Lower lobe of right lung (tissue), 2 donors: ENCODE measurements at regions not wholly inside any gene's neighbourhood (a gene's known extent, or its start where the extent isn't known, plus 50 kb on each side); places are given as distances from the start of the nearest gene placed in this dataset.
A peak's percentile ranks its signal among the peaks of the same experiment; 100 is the strongest.

Experiments used
- ATAC-seq, 2 donors: fragments of 200-7000 bp; cut with Tn5 transposase; one replicate each; pipeline ENCODE4 v1.9.1; 2020 to 2022; ENCODE audit warnings: mild to moderate bottlenecking in 2 of 2, moderate library complexity in 2 of 2
- DNase-seq: peaks from one replicate; pipeline ENCODE4 v3.0.0-alpha.2; 2020
- H3K27ac ChIP-seq: fragments of 200-600 bp; one replicate; pipeline ENCODE4 v1.8.0; 2022
- H3K27me3 ChIP-seq: fragments of 200-600 bp; one replicate; pipeline ENCODE4 v1.8.0; 2022; ENCODE audit warnings: low read depth
- H3K36me3 ChIP-seq: fragments of 200-600 bp; one replicate; pipeline ENCODE4 v1.8.0; 2022; ENCODE audit warnings: mild to moderate bottlenecking
- H3K4me1 ChIP-seq: fragments of 200-600 bp; one replicate; pipeline ENCODE4 v1.8.0; 2022
- H3K4me3 ChIP-seq: fragments of 200-600 bp; one replicate; pipeline ENCODE4 v1.8.0; 2022; ENCODE audit warnings: mild to moderate bottlenecking
- H3K9me3 ChIP-seq: fragments of 200-600 bp; one replicate; pipeline ENCODE4 v1.8.0; 2022
- CTCF ChIP-seq: fragments of 200-600 bp; IDR thresholded peaks from one replicate; pipeline ENCODE4 v1.8.0; 2022; ENCODE audit warnings: antibody characterized with exemption, mild to moderate bottlenecking
- intact Hi-C: fragments of 100-400 bp; cut with DNase I; formaldehyde crosslinking; loops from one replicate; pipeline ENCODE4 v1.11.0; 2022
- donor health status: DM: no; HTN: yes; CAD: no; lungs with severe emphysema.

GRCh38 chr2:179348906-179349305, 84.3 kb upstream of the SESTD1 start:
- Histone ChIP-seq H3K9me3 (no peaks in the 10 kb centered on the region), H3K4me1 (no peaks in the 10 kb centered on the region), H3K27ac (no peak overlapping the region), H3K27me3 (no peaks in the 10 kb centered on the region), H3K4me3 (no peak overlapping the region), H3K36me3 (no peaks in the 10 kb centered on the region)
- intact Hi-C loops = no loop called here
- no peak for ATAC-seq
- TF ChIP-seq CTCF = no peak
- no peak for DNase-seq

GRCh38 chr2:179344970-179345369, 80.3 kb upstream of the SESTD1 start:
- no peaks in the 10 kb centered on the region for H3K9me3 ChIP-seq
- no peak overlapping the region for H3K4me3 ChIP-seq
- TF ChIP-seq CTCF = no peak
- DNase-seq = no peak
- no peaks in the 10 kb centered on the region for H3K36me3 ChIP-seq
- ATAC-seq = no peak
- intact Hi-C loops = no loop called here
- H3K4me1 ChIP-seq = peaks cover 7% of the 10 kb centered on the region
- H3K27ac ChIP-seq = no peak overlapping the region
- H3K27me3 ChIP-seq = no peaks in the 10 kb centered on the region

- peak in 1 of 2 donors; percentile 32 for ATAC-seq
Observed at GRCh38 chr2:179344280-179344964, 79.8 kb upstream of the SESTD1 start.

GRCh38 chr2:179343945-179344279, 79.3 kb upstream of the SESTD1 start:
- Histone ChIP-seq H3K9me3 (no peaks in the 10 kb centered on the region), H3K36me3 (no peaks in the 10 kb centered on the region), H3K4me3 (no peak overlapping the region), H3K27me3 (no peaks in the 10 kb centered on the region), H3K27ac (no peak overlapping the region), H3K4me1 (peaks cover 7% of the 10 kb centered on the region)
- DNase-seq (no peak), ATAC-seq (no peak)
- no peak for TF ChIP-seq CTCF
- intact Hi-C loops = no loop called here

More at GRCh38 chr2:179344280-179344964, 79.8 kb upstream of the SESTD1 start:
- Histone ChIP-seq H3K27ac (no peak overlapping the region), H3K4me1 (peaks cover 7% of the 10 kb centered on the region), H3K4me3 (no peak overlapping the region), H3K36me3 (no peaks in the 10 kb centered on the region), H3K9me3 (no peaks in the 10 kb centered on the region), H3K27me3 (no peaks in the 10 kb centered on the region)
- DNase-seq = no peak
- TF ChIP-seq CTCF = no peak
- intact Hi-C loops = no loop called here

GRCh38 chr2:179341152-179341866, 76.7 kb upstream of the SESTD1 start:
- Histone ChIP-seq H3K4me3 (no peak overlapping the region), H3K36me3 (no peaks in the 10 kb centered on the region), H3K27me3 (no peaks in the 10 kb centered on the region), H3K4me1 (peaks cover 7% of the 10 kb centered on the region), H3K9me3 (no peaks in the 10 kb centered on the region), H3K27ac (no peak overlapping the region)
- intact Hi-C loops = no loop called here
- ATAC-seq = peak in 1 of 2 donors; percentile 52
- DNase-seq = no peak
- TF ChIP-seq CTCF = no peak
